Ascending aorta (tissue), 2 donors: ENCODE measurements at regions not wholly inside any gene's neighbourhood (a gene's known extent, or its start where the extent isn't known, plus 50 kb on each side); places are given as distances from the start of the nearest gene placed in this dataset.
"Not testable (repeated sequence)": the region's sequence is repeated elsewhere in the genome, so short reads cannot be mapped to it uniquely, and the experiment has no call there.

ENCODE experiments used
- DNase-seq, 2 donors: peaks; one replicate each; pipeline ENCODE4 v3.0.0-alpha.2; 2019; ENCODE audit warnings: low spot score in 2 of 2
- H3K27ac ChIP-seq, 2 donors: fragments of 200-600 bp; sonication (generic); one replicate each; pipeline ENCODE4 v1.5.1; 2016 to 2017; ENCODE audit warnings: mild to moderate bottlenecking in 1 of 2
- H3K27me3 ChIP-seq: fragments of 200-600 bp; sonication (generic); one replicate; pipeline ENCODE4 v1.5.1; 2017
- H3K36me3 ChIP-seq, 2 donors: fragments of 200-600 bp; sonication (generic); one replicate each; pipeline ENCODE4 v1.5.1; 2016
- H3K4me1 ChIP-seq, 2 donors: fragments of 200-600 bp; sonication (generic); one replicate each; pipeline ENCODE4 v1.5.1; 2016 to 2017; ENCODE audit warnings: mild to moderate bottlenecking in 1 of 2
- H3K4me3 ChIP-seq, 2 donors: fragments of 200-600 bp; sonication (generic); one replicate each; pipeline ENCODE4 v1.5.1; 2016 to 2017; ENCODE audit warnings: mild to moderate bottlenecking in 1 of 2
- H3K9me3 ChIP-seq, 2 donors: fragments of 200-600 bp; sonication (generic); one replicate each; pipeline ENCODE4 v1.5.1; 2016
- CTCF ChIP-seq, 3 experiments: fragments of 200-600 bp in 2 of 3; fragments of 450-650 bp in 1 of 3; sonication (generic) in 2 of 3; IDR thresholded peaks; one replicate each; pipeline ENCODE4 v1.5.1; 2016 to 2019; ENCODE audit warnings: antibody characterized with exemption in 3 of 3, mild to moderate bottlenecking in 1 of 3, moderate library complexity in 1 of 3
- intact Hi-C: fragments of 100-400 bp; cut with DNase I; formaldehyde crosslinking; loops from one replicate; pipeline ENCODE4 v1.15.1; 2023

- no peak for DNase-seq
- TF ChIP-seq CTCF (IDR thresholded peaks at IDR 0.05) = no peak
- Histone ChIP-seq H3K4me3 (no peak overlapping the region), H3K36me3 (no peaks in the 10 kb centered on the region), H3K9me3 (peaks cover 0 to 12% of the 10 kb centered on the region in 2 donors), H3K27ac (no peak overlapping the region), H3K27me3 (no peaks in the 10 kb centered on the region), H3K4me1 (no peaks in the 10 kb centered on the region)
- intact Hi-C loops = no loop called here
Measured at GRCh38 chr1:98110674-98111073, 189.8 kb upstream of the DPYD start.

GRCh38 chr1:98108378-98108777 lies 187.5 kb upstream of the DPYD start:
- intact Hi-C loops, H3K4me1 ChIP-seq, H3K36me3 ChIP-seq, H3K27me3 ChIP-seq, H3K27ac ChIP-seq, DNase-seq, H3K4me3 ChIP-seq: not testable (repeated sequence)
- H3K9me3 ChIP-seq = peaks cover 0 to 12% of the 10 kb centered on the region in 2 donors

GRCh38 chr1:98107256-98107655 lies 186.4 kb upstream of the DPYD start:
- no peaks in the 10 kb centered on the region for H3K4me1 ChIP-seq
- peaks cover 0 to 12% of the 10 kb centered on the region in 2 donors for H3K9me3 ChIP-seq
- DNase-seq = no peak
- no peak overlapping the region for H3K4me3 ChIP-seq
- intact Hi-C loops = no loop called here
- no peaks in the 10 kb centered on the region for H3K36me3 ChIP-seq
- H3K27ac ChIP-seq = no peak overlapping the region
- no peak for TF ChIP-seq CTCF (IDR thresholded peaks at IDR 0.05)
- H3K27me3 ChIP-seq = no peaks in the 10 kb centered on the region

GRCh38 chr1:98104289-98104688 lies 183.5 kb upstream of the DPYD start:
- Histone ChIP-seq H3K4me1 (no peaks in the 10 kb centered on the region), H3K9me3 (peaks cover 0 to 12% of the 10 kb centered on the region in 2 donors), H3K27ac (no peak overlapping the region), H3K36me3 (no peaks in the 10 kb centered on the region), H3K4me3 (no peak overlapping the region), H3K27me3 (no peaks in the 10 kb centered on the region)
- intact Hi-C loops = no loop called here
- no peak for DNase-seq
- no peak for TF ChIP-seq CTCF (IDR thresholded peaks at IDR 0.05)

- no peaks in the 10 kb centered on the region for H3K36me3 ChIP-seq
- intact Hi-C loops = no loop called here
- H3K27ac ChIP-seq = no peak overlapping the region
- no peak for TF ChIP-seq CTCF (IDR thresholded peaks at IDR 0.05)
- no peaks in the 10 kb centered on the region for H3K4me1 ChIP-seq
- H3K9me3 ChIP-seq = peaks cover 0 to 12% of the 10 kb centered on the region in 2 donors
- H3K4me3 ChIP-seq = no peak overlapping the region
- H3K27me3 ChIP-seq = no peaks in the 10 kb centered on the region
- DNase-seq = no peak
Measured at GRCh38 chr1:98103617-98104285, 182.9 kb upstream of the DPYD start.

GRCh38 chr1:98102345-98103030 lies 181.7 kb upstream of the DPYD start:
- Histone ChIP-seq H3K36me3 (no peaks in the 10 kb centered on the region), H3K27me3 (no peaks in the 10 kb centered on the region), H3K4me1 (no peaks in the 10 kb centered on the region), H3K4me3 (no peak overlapping the region), H3K9me3 (peaks cover 0 to 6% of the 10 kb centered on the region in 2 donors), H3K27ac (no peak overlapping the region)
- TF ChIP-seq CTCF (IDR thresholded peaks at IDR 0.05) = no peak
- no peak for DNase-seq
- intact Hi-C loops = no loop called here
